ENCODE measurements at regions not wholly inside any gene's neighbourhood (a gene's known extent, or its start where the extent isn't known, plus 50 kb on each side); places are given as distances from the start of the nearest gene placed in this dataset.

DNA sequence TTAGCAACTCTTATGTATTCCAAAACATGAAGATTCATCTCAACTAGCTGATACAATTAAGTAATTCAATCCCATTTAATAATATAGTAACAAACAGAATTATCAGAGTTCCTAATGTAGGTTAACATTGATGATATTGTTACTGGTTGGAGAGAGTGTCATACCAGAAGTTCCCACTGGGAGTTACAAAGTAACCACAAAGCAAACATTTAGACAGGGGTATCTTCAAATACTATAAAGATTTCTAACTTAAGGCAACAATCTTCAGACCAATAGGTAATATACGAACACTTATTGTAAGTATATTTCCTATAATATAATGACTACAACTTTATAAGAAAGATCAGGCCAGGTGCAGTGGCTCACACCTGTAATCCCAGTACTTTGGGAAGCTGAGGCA lies 1372.9 kb upstream of the PIK3C3 start:
- WGBS, 2 donors = 88 to 93% methylated on average over 1 of the region's 1 CpG
- H3K27ac ChIP-seq = no peak overlapping the region
- H3K27me3 ChIP-seq = no peaks in the 10 kb centered on the region
- H3K9me3 ChIP-seq = peaks cover 0 to 5% (median 0%) of the 10 kb centered on the region in 4 donors
- TF ChIP-seq POLR2A (IDR thresholded peaks at IDR 0.05) (no peak), EP300 (IDR thresholded peaks at IDR 0.05) (no peak)
- TF ChIP-seq, protein P1, sequence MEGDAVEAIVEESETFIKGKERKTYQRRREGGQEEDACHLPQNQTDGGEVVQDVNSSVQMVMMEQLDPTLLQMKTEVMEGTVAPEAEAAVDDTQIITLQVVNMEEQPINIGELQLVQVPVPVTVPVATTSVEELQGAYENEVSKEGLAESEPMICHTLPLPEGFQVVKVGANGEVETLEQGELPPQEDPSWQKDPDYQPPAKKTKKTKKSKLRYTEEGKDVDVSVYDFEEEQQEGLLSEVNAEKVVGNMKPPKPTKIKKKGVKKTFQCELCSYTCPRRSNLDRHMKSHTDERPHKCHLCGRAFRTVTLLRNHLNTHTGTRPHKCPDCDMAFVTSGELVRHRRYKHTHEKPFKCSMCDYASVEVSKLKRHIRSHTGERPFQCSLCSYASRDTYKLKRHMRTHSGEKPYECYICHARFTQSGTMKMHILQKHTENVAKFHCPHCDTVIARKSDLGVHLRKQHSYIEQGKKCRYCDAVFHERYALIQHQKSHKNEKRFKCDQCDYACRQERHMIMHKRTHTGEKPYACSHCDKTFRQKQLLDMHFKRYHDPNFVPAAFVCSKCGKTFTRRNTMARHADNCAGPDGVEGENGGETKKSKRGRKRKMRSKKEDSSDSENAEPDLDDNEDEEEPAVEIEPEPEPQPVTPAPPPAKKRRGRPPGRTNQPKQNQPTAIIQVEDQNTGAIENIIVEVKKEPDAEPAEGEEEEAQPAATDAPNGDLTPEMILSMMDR (IDR thresholded peaks at IDR 0.05) = no peak
- H3K36me3 ChIP-seq = no peaks in the 10 kb centered on the region
- no peak for DNase-seq (ENCODE audit: low spot score in 2 of 2)
- no peaks in the 10 kb centered on the region for H3K4me1 ChIP-seq
- H3K4me3 ChIP-seq = no peak overlapping the region

DNA sequence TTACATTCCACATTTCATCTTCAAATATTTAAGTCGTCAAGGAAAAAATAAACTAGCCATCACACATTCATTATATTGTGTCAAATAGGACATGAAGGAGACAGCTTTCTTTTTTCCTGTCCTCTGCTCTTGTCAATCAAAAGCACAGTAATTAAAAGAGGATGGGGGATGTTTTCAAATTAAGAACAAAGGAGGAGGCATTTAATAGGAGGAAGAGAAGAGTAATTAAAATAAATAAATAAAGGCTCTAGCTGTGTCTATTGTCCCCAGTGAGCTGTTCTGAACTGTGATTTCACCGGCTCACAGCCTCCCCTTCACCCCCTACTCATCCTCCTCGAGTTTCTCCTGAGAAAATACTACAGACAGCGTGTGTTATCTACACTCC lies 1377.1 kb upstream of the PIK3C3 start:
- no peaks in the 10 kb centered on the region for H3K36me3 ChIP-seq

DNA sequence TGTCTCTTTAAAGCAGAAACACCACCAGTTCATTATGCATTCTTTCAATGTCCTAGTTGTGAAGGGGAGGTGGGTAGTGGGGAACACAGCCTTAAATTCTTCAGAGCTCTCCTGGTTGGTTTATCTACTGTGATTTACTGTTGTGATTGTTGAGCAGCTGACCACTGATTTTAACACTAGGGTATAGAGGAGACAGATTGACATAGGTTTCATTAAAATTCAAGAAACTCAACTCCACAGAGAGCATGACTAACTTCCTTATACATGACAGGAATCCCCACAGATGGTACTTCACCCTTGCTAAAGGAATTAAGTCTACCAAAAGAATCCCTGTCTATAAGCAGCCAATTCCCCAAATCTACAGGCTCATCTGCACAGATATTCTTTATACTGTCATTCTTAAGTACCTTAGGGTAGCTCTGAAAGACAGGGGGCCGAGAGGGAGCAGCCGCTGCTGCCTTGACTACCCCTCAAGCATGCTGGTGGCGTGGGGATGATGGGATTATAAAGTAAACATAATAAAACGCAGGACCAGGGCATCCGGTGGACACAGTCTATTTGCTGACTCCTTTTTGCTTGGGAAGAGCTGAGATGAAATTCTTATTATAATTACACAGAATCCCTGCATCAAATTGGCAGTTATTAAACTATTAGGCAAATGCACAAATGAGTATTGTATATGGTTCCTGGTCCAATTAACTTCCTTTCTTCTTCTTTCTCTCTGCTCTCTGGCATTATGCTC lies 1377.6 kb upstream of the PIK3C3 start:
- no peak for DNase-seq (ENCODE audit: low spot score in 2 of 2)
- Histone ChIP-seq H3K4me1 (no peaks in the 10 kb centered on the region), H3K36me3 (no peaks in the 10 kb centered on the region), H3K27ac (no peak overlapping the region), H3K27me3 (no peaks in the 10 kb centered on the region), H3K9me3 (no peaks in the 10 kb centered on the region), H3K4me3 (no peak overlapping the region)
- TF ChIP-seq POLR2A (IDR thresholded peaks at IDR 0.05) (no peak), EP300 (IDR thresholded peaks at IDR 0.05) (no peak)
- TF ChIP-seq, protein P1 (IDR thresholded peaks at IDR 0.05) = no peak
- WGBS, 2 donors = 52 to 63% methylated on average over 5 of the region's 5 CpGs

More for the DNA sequence above, 1377.1 kb upstream of the PIK3C3 start:
- H3K4me1 ChIP-seq = no peaks in the 10 kb centered on the region
- 50 to 51% methylated on average over 4 of the region's 4 CpGs for WGBS, 2 donors
- DNase-seq (ENCODE audit: low spot score in 2 of 2) = no peak
- H3K9me3 ChIP-seq = no peaks in the 10 kb centered on the region
- H3K4me3 ChIP-seq = no peak overlapping the region
- TF ChIP-seq POLR2A (IDR thresholded peaks at IDR 0.05) (no peak), EP300 (IDR thresholded peaks at IDR 0.05) (no peak)
- TF ChIP-seq, protein P1 (IDR thresholded peaks at IDR 0.05) = no peak
- H3K27ac ChIP-seq = no peak overlapping the region
- no peaks in the 10 kb centered on the region for H3K27me3 ChIP-seq

DNA sequence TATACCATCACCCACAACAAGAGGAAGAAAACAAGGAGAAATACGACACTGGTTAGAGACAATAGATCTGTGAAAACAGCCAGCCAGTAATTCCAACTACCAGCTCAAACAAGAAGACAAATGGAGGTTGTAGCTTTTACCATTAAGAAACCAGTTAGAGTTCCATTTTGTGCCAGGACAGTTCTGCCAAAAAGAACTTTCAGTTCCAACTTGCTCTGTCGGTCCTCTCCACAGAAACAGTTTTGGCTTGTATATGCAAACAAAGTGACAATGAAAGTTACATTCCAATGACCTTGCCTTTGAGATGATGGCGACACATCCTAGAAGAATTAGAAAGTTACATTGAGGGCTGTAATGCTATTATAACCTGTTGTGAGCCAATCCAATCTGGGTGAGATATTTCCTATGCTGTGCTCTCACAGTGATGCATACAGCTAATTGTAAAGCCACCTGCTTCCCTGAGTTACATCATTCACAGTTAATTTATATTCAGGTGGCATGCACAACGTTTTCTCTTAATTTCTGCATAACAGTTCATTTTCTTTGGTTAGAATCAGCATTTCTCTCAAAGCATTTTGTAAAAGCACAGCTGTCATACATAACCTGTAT lies 1378.4 kb upstream of the PIK3C3 start:
- Histone ChIP-seq H3K27me3 (no peaks in the 10 kb centered on the region), H3K36me3 (no peaks in the 10 kb centered on the region), H3K4me3 (no peak overlapping the region), H3K4me1 (no peaks in the 10 kb centered on the region), H3K27ac (no peak overlapping the region), H3K9me3 (no peaks in the 10 kb centered on the region)
- DNase-seq (ENCODE audit: low spot score in 2 of 2) = no peak
- WGBS, 2 donors = 46 to 49% methylated on average over 4 of the region's 4 CpGs
- TF ChIP-seq POLR2A (IDR thresholded peaks at IDR 0.05) (no peak), EP300 (IDR thresholded peaks at IDR 0.05) (no peak)
- TF ChIP-seq, protein P1 (IDR thresholded peaks at IDR 0.05) = no peak

DNA sequence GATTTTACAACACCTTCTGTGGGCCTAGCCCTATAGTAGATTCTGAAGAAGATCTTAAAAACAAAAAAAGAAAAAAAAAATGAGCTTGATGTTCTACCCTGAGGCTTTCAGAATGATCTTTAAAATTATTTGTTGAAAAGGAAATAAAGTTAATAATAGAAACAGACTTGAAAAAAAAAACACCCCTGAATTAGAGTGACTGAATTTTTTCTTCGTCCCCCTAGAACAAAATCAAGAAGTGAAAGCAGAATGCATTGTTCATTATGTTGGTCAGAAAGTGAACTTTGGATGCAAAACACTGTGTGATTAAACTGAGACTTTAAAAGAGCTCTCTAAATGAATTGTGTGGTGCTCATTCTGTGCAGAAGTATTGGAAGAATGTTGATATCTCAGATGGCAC lies 1384.4 kb upstream of the PIK3C3 start:
- DNase-seq (ENCODE audit: low spot score in 2 of 2) = no peak
- WGBS, 2 donors = 24 to 34% methylated on average over 1 of the region's 1 CpG

More for the DNA sequence above, 1384.4 kb upstream of the PIK3C3 start:
- Histone ChIP-seq H3K4me1 (no peaks in the 10 kb centered on the region), H3K36me3 (no peaks in the 10 kb centered on the region), H3K4me3 (no peak overlapping the region), H3K9me3 (no peaks in the 10 kb centered on the region), H3K27ac (no peak overlapping the region), H3K27me3 (no peaks in the 10 kb centered on the region)
- TF ChIP-seq, protein P1 (IDR thresholded peaks at IDR 0.05) = no peak
- TF ChIP-seq EP300 (IDR thresholded peaks at IDR 0.05) (no peak), POLR2A (IDR thresholded peaks at IDR 0.05) (no peak)
